HG02588 (cell line): ENCODE measurements at regions not wholly inside any gene's neighbourhood (a gene's known extent, or its start where the extent isn't known, plus 50 kb on each side); places are given as distances from the start of the nearest gene placed in this dataset.

Experiments used
- ATAC-seq: cut with Tn5 transposase; IDR thresholded peaks from one replicate; pipeline ENCODE4 v1.9.1; 2021; ENCODE audit warnings: mild to moderate bottlenecking, moderate library complexity; ENCODE audit not compliant: unreplicated experiment

- ATAC-seq: no peak
Measured at GRCh38 chr12:84294246-84294645, 618.4 kb downstream of the SLC6A15 start.

- no peak for ATAC-seq
Measured at GRCh38 chr12:84290168-84290567, 622.4 kb downstream of the SLC6A15 start.

- no peak for ATAC-seq
Measured at GRCh38 chr12:84277986-84278385, 634.6 kb downstream of the SLC6A15 start.

- ATAC-seq: no peak
Measured at GRCh38 chr12:84276215-84276614, 636.4 kb downstream of the SLC6A15 start.

- no peak for ATAC-seq
Measured at GRCh38 chr12:84272324-84272723, 640.3 kb downstream of the SLC6A15 start.

- ATAC-seq: no peak
Measured at GRCh38 chr12:84270470-84271140, 642.0 kb downstream of the SLC6A15 start.

- ATAC-seq: no peak
Measured at GRCh38 chr12:84247931-84248330, 664.7 kb downstream of the SLC6A15 start.

GRCh38 chr12:84243686-84244085, 668.9 kb downstream of the SLC6A15 start:
- no peak for ATAC-seq

- no peak for ATAC-seq
Measured at GRCh38 chr12:84222841-84223240, 689.8 kb downstream of the SLC6A15 start.

- no peak for ATAC-seq
Measured at GRCh38 chr12:84218406-84218805, 694.2 kb downstream of the SLC6A15 start.

GRCh38 chr12:84201976-84202375, 710.6 kb downstream of the SLC6A15 start:
- no peak for ATAC-seq

GRCh38 chr12:84198294-84198946, 714.2 kb downstream of the SLC6A15 start:
- ATAC-seq: no peak

- no peak for ATAC-seq
Measured at GRCh38 chr12:84191779-84192178, 720.8 kb downstream of the SLC6A15 start.

- ATAC-seq: no peak
Measured at GRCh38 chr12:84186433-84186832, 726.2 kb downstream of the SLC6A15 start.

- ATAC-seq: no peak
Measured at GRCh38 chr12:84183576-84183975, 729.0 kb downstream of the SLC6A15 start.

GRCh38 chr12:84174115-84174514, 738.5 kb downstream of the SLC6A15 start:
- ATAC-seq: no peak

- no peak for ATAC-seq
Measured at GRCh38 chr12:84172823-84173424, 739.7 kb downstream of the SLC6A15 start.

- ATAC-seq: no peak
Measured at GRCh38 chr12:84166812-84167211, 745.8 kb downstream of the SLC6A15 start.

- no peak for ATAC-seq
Measured at GRCh38 chr12:84165998-84166571, 746.5 kb downstream of the SLC6A15 start.

GRCh38 chr12:84161296-84161695, 751.3 kb downstream of the SLC6A15 start:
- no peak for ATAC-seq

GRCh38 chr12:84159260-84159659, 753.3 kb downstream of the SLC6A15 start:
- ATAC-seq: no peak

- no peak for ATAC-seq
Measured at GRCh38 chr12:84157170-84157569, 755.4 kb downstream of the SLC6A15 start.
